ENCODE measurements at regions not wholly inside any gene's neighbourhood (a gene's known extent, or its start where the extent isn't known, plus 50 kb on each side); places are given as distances from the start of the nearest gene placed in this dataset.

GRCh38 chr10:128296253-128297007 is 170.2 kb upstream of the MKI67 start:
- H2AFZ ChIP-seq: no peak overlapping the region
- DNase-seq (ENCODE audit: low spot score): no peak
- WGBS (ENCODE audit: low lambda C conversion rate, missing lambda C conversion rate): 81% methylated on average over 13 of the region's 13 CpGs

GRCh38 chr10:128297709-128298378 is 171.6 kb upstream of the MKI67 start:
- no peak for DNase-seq (ENCODE audit: low spot score)
- no peaks in the 10 kb centered on the region for H3K27me3 ChIP-seq

More at GRCh38 chr10:128296253-128297007, 170.2 kb upstream of the MKI67 start:
- H3K4me1 ChIP-seq (ENCODE audit: insufficient read depth): no peaks in the 10 kb centered on the region
- H3K4me3 ChIP-seq: no peak overlapping the region
- H3K79me2 ChIP-seq: no peaks in the 10 kb centered on the region
- H3K36me3 ChIP-seq (replicated peaks; ENCODE audit: insufficient read depth, low read depth): no peaks in the 10 kb centered on the region
- H3K27me3 ChIP-seq: no peaks in the 10 kb centered on the region
- H3K9me2 ChIP-seq (replicated peaks; ENCODE audit: insufficient read depth): no peaks in the 10 kb centered on the region
- H3K9me3 ChIP-seq (ENCODE audit: low read depth): no peaks in the 10 kb centered on the region
- H4K20me1 ChIP-seq (ENCODE audit: insufficient read depth, poor library complexity, severe bottlenecking): no peaks in the 10 kb centered on the region
- H3K4me2 ChIP-seq: no peak overlapping the region
- H3K27ac ChIP-seq: no peak overlapping the region
- TF ChIP-seq CTCF (IDR thresholded peaks at IDR 0.05; ENCODE audit: poor library complexity) (no peak), EZH2 (IDR thresholded peaks at IDR 0.05; ENCODE audit: borderline replicate concordance) (no peak), EZH2phosphoT487 (IDR thresholded peaks at IDR 0.05; ENCODE audit: low read depth, severe bottlenecking, unreplicated experiment) (no peak)

GRCh38 chr10:128298587-128298986 is 172.4 kb upstream of the MKI67 start:
- DNase-seq (ENCODE audit: low spot score): no peak
- Histone ChIP-seq H3K79me2 (no peaks in the 10 kb centered on the region), H3K36me3 (replicated peaks; ENCODE audit: insufficient read depth, low read depth) (no peaks in the 10 kb centered on the region), H3K27me3 (no peaks in the 10 kb centered on the region), H3K4me3 (no peak overlapping the region), H2AFZ (no peak overlapping the region), H4K20me1 (ENCODE audit: insufficient read depth, poor library complexity, severe bottlenecking) (no peaks in the 10 kb centered on the region), H3K9me2 (replicated peaks; ENCODE audit: insufficient read depth) (no peaks in the 10 kb centered on the region), H3K9me3 (ENCODE audit: low read depth) (no peaks in the 10 kb centered on the region), H3K27ac (no peak overlapping the region), H3K4me1 (ENCODE audit: insufficient read depth) (no peaks in the 10 kb centered on the region), H3K4me2 (no peak overlapping the region)
- WGBS (ENCODE audit: low lambda C conversion rate, missing lambda C conversion rate): 94% methylated on average over 4 of the region's 4 CpGs
- no peak for TF ChIP-seq EZH2 (IDR thresholded peaks at IDR 0.05; ENCODE audit: borderline replicate concordance)
- no peak for TF ChIP-seq EZH2phosphoT487 (IDR thresholded peaks at IDR 0.05; ENCODE audit: low read depth, severe bottlenecking, unreplicated experiment)
- no peak for TF ChIP-seq CTCF (IDR thresholded peaks at IDR 0.05; ENCODE audit: poor library complexity)

More at GRCh38 chr10:128297709-128298378, 171.6 kb upstream of the MKI67 start:
- Histone ChIP-seq H3K79me2 (no peaks in the 10 kb centered on the region), H3K27ac (no peak overlapping the region), H2AFZ (no peak overlapping the region), H3K9me2 (replicated peaks; ENCODE audit: insufficient read depth) (no peaks in the 10 kb centered on the region), H3K4me2 (no peak overlapping the region), H3K4me3 (no peak overlapping the region), H3K4me1 (ENCODE audit: insufficient read depth) (no peaks in the 10 kb centered on the region), H3K9me3 (ENCODE audit: low read depth) (no peaks in the 10 kb centered on the region), H4K20me1 (ENCODE audit: insufficient read depth, poor library complexity, severe bottlenecking) (no peaks in the 10 kb centered on the region), H3K36me3 (replicated peaks; ENCODE audit: insufficient read depth, low read depth) (no peaks in the 10 kb centered on the region)
- WGBS (ENCODE audit: low lambda C conversion rate, missing lambda C conversion rate): 65% methylated on average over 11 of the region's 11 CpGs
- TF ChIP-seq EZH2 (IDR thresholded peaks at IDR 0.05; ENCODE audit: borderline replicate concordance) (no peak), CTCF (IDR thresholded peaks at IDR 0.05; ENCODE audit: poor library complexity) (no peak), EZH2phosphoT487 (IDR thresholded peaks at IDR 0.05; ENCODE audit: low read depth, severe bottlenecking, unreplicated experiment) (no peak)
